LoVo (cell line): ENCODE measurements at regions not wholly inside any gene's neighbourhood (a gene's known extent, or its start where the extent isn't known, plus 50 kb on each side); places are given as distances from the start of the nearest gene placed in this dataset.
A peak's percentile ranks its signal among the peaks of the same experiment; 100 is the strongest.

Source experiments
- DNase-seq: peaks from one replicate; pipeline ENCODE4 v3.0.0-alpha.2; 2016; ENCODE audit warnings: low spot score

- no peak for DNase-seq
These were observed 465.2 kb upstream of the NR2F2 start for GRCh38 chr15:95865330-95865739.

GRCh38 chr15:95866711-95867440 lies 463.6 kb upstream of the NR2F2 start:
- DNase-seq: no peak

GRCh38 chr15:95868450-95868849 lies 462.1 kb upstream of the NR2F2 start:
- no peak for DNase-seq

GRCh38 chr15:95868970-95869369 lies 461.5 kb upstream of the NR2F2 start:
- no peak for DNase-seq

GRCh38 chr15:95869920-95870319 lies 460.6 kb upstream of the NR2F2 start:
- DNase-seq: no peak

- DNase-seq: no peak
These were observed 458.1 kb upstream of the NR2F2 start for GRCh38 chr15:95872366-95872771.

- DNase-seq: no peak
These were observed 455.9 kb upstream of the NR2F2 start for GRCh38 chr15:95874637-95875036.

- DNase-seq: no peak
These were observed 455.3 kb upstream of the NR2F2 start for GRCh38 chr15:95875121-95875643.

GRCh38 chr15:95880031-95880570 lies 450.4 kb upstream of the NR2F2 start:
- DNase-seq: no peak

GRCh38 chr15:95880630-95881029 lies 449.9 kb upstream of the NR2F2 start:
- no peak for DNase-seq

- no peak for DNase-seq
These were observed 447.4 kb upstream of the NR2F2 start for GRCh38 chr15:95883064-95883463.

- DNase-seq: no peak
These were observed 446.2 kb upstream of the NR2F2 start for GRCh38 chr15:95884276-95884675.

GRCh38 chr15:95887666-95888390 lies 442.7 kb upstream of the NR2F2 start:
- DNase-seq: no peak

GRCh38 chr15:95888762-95889161 lies 441.7 kb upstream of the NR2F2 start:
- DNase-seq: no peak

GRCh38 chr15:95894407-95894956 lies 436.0 kb upstream of the NR2F2 start:
- peak; percentile 14 for DNase-seq

GRCh38 chr15:95895508-95895907 lies 435.0 kb upstream of the NR2F2 start:
- no peak for DNase-seq

GRCh38 chr15:95897651-95898050 lies 432.8 kb upstream of the NR2F2 start:
- DNase-seq: no peak

GRCh38 chr15:95898761-95899160 lies 431.7 kb upstream of the NR2F2 start:
- DNase-seq: no peak

GRCh38 chr15:95901271-95901670 lies 429.2 kb upstream of the NR2F2 start:
- DNase-seq: no peak

- DNase-seq: no peak
These were observed 427.9 kb upstream of the NR2F2 start for GRCh38 chr15:95902606-95903005.

- no peak for DNase-seq
These were observed 427.1 kb upstream of the NR2F2 start for GRCh38 chr15:95903352-95903751.

GRCh38 chr15:95910643-95911212 lies 419.8 kb upstream of the NR2F2 start:
- DNase-seq: no peak
